GM19372 (cell line): ENCODE measurements at regions not wholly inside any gene's neighbourhood (a gene's known extent, or its start where the extent isn't known, plus 50 kb on each side); places are given as distances from the start of the nearest gene placed in this dataset.

ENCODE experiments used
- ATAC-seq: cut with Tn5 transposase; IDR thresholded peaks from one replicate; pipeline ENCODE4 v1.9.1; 2021; ENCODE audit warnings: mild to moderate bottlenecking, low read depth, moderate library complexity; ENCODE audit not compliant: unreplicated experiment

- no peak for ATAC-seq
Measured at GRCh38 chr3:110181226-110181625, 843.9 kb upstream of the DPPA4 start.

GRCh38 chr3:110184536-110184935, 847.2 kb upstream of the DPPA4 start:
- no peak for ATAC-seq

GRCh38 chr3:110193074-110193473, 855.7 kb upstream of the DPPA4 start:
- no peak for ATAC-seq

DNA sequence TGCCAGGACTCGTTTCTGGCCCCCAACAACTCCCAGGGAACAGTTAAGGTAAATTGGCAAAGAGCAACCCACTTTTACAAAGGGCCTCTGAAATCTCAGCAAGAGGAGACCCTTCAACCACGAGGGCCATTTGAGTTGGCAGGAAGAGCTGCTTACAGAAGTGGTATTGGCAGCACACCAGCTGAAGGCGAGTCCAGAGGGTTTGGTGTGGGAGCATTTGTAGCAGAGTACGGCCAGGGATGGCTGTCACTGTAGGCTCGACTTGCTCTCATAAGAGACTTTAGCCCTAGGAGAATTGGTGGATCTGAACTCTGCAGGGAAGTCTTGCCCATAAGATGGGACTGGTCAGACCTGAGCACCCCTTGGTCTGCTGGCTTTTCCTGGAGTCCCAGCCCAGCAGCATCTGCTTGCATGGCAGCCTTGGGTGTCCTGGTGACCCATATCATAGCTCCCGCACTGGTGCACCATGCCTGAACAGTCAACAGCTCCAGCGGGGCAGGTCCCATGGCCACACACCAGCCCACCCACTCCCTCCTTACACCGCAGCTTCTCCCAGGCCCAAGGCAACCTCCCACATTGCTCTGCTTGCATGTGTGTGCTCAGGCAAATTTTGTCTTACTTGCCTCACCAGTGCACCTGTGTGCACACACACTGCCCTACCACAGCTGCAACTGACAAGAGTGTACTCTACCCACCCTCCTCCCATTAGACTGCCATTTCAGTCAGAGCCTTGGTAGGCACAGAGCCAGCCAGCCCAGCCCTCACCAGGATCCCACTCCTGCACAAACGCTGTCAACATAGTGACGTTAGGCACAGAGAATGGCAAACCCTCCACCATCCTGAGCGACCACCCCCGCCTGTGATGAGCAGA, 861.6 kb upstream of the DPPA4 start:
- no peak for ATAC-seq

- ATAC-seq = no peak
Measured at GRCh38 chr3:110199588-110199943, 862.2 kb upstream of the DPPA4 start.

- no peak for ATAC-seq
Measured at GRCh38 chr3:110210086-110210660, 861.4 kb upstream of the NECTIN3 start.

DNA sequence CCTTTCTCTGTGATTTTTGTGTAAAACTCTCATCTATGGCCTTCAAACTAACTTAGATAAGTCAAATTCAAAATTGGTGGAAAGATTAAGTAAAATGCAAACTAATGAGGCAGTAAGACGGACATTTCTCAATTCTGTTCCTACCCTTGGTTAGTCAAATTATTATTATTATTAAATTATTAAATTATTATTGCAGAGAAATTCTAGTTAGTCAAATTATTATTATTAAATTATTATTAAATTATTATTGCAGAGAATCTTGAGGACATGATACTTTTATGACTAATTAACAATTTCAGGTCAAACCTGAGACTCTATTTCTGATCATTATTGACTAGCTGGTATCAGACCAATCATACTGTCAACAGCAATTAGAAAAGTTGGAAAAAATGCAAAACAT, 845.0 kb upstream of the NECTIN3 start:
- no peak for ATAC-seq

DNA sequence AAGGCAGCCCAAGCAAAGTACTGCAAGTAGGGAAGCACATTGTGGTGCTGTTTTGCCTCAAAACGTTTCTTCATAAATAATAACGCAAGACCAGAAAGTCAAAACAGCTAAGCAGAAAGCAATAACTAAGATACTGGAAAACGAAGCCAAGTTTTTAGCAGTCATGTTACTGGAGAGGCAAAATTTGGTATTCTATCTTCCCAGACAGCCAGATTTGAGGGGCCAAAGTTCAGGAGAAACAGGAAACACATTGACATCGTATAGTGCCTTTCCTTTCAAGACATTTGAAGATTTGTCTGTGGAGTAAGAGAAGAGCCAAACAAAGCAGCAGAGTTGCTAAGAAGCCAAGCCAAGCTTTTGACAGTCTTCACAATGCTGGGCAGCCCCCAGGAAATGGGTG, 843.6 kb upstream of the NECTIN3 start:
- no peak for ATAC-seq

DNA sequence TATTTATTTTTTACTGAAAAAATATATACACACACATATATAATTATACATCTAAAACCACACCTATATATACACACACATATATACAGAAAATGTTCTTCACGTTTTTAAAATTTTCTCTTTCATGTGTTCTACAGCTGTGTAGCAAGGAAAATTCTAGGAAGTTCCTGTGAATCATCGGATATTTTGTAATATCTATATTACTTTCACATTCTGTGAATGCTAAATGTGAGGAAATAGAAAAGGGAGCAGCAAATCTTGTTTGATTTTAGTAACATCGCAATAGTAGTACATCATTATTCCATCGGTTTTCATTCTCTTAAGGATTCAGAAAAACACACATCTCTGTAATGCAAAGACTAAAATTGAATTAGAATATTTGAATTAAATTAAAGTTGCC, 836.8 kb upstream of the NECTIN3 start:
- ATAC-seq = no peak

- no peak for ATAC-seq
Measured at GRCh38 chr3:110236976-110237610, 834.5 kb upstream of the NECTIN3 start.

- ATAC-seq = no peak
Measured at GRCh38 chr3:110243081-110243480, 828.5 kb upstream of the NECTIN3 start.

DNA sequence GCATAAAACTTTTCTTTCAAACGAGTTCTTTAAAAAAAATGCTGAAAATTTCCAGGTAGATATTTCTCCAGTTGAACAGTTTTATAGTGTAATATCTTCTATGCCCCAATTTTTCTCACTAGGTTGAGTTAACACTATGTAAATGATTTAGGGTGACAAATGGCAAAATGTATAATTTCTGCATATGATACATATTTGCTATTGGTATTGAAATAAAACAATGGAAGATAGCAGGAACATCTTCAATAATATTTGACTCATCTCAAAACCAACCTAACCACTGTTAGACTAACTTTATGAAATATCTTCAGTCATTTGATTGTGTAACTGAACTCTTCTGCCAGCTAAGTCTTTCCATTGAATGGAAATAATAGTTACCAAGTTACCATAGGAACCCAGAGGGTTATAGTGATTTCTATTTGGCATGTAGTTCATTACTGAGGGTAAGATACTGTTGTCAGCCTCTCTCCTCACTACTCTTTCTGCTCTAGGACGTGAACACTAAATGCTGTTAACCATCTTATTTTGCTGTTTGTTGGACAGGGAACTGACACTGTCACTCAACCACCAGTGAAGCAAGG, 824.7 kb upstream of the NECTIN3 start:
- ATAC-seq = no peak

- no peak for ATAC-seq
Measured at GRCh38 chr3:110248666-110249065, 823.0 kb upstream of the NECTIN3 start.

DNA sequence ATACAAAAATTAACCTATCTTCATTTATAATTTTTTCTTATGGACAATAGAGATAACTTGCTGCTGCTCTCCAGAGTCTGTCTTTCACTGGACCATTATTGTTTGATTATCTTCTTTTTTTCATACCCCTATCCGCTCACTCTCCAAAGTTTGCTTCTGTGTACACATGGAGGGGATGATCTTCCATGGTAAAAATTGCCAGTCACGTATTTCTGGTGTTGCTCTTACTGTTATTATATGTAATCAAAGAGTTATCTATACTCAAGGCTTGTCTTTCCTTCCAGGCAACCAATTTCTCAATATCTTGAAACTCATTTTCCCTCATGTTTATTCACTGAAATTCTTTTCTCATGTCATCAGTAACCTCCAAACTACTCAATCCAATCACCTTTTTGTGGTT, 817.8 kb upstream of the NECTIN3 start:
- ATAC-seq = no peak

- no peak for ATAC-seq
Measured at GRCh38 chr3:110254591-110254990, 817.0 kb upstream of the NECTIN3 start.

DNA sequence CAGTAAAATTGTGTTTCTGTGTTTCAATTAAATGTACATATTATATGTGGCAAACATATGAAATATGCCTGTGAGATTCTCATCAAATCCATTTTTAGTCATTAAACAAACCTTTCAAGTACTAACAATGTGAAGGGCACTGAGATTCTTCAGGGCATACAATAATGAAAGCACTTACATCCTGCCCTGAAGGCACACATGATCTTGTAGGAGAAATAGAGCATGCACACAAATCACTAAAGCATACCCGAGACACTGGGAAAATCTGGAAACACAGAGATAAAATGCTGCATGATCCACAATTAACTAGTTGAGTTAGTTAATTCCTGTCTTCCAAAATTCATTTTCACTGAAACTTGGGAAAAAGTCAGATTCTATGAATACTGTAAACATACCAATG, 810.5 kb upstream of the NECTIN3 start:
- ATAC-seq = no peak

- ATAC-seq = no peak
Measured at GRCh38 chr3:110262896-110263295, 808.7 kb upstream of the NECTIN3 start.

DNA sequence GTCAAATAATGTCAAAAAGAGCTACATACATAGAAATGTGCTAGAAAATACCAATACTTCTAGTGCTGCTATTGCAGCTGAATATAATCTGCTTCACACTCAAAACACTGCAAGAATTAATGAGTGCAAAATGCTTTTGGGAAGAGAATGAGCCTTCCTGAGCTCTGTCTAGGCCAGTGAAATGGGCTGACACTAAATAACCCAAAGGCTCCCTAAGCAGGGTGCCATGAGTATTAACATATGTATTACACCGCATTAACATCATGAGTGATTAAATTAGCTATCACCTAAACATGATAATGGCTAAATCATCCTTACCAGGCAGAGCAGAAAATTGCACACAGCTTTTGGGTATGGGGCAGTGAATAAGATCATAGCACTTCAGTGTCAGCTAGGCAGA, 806.3 kb upstream of the NECTIN3 start:
- no peak for ATAC-seq

DNA sequence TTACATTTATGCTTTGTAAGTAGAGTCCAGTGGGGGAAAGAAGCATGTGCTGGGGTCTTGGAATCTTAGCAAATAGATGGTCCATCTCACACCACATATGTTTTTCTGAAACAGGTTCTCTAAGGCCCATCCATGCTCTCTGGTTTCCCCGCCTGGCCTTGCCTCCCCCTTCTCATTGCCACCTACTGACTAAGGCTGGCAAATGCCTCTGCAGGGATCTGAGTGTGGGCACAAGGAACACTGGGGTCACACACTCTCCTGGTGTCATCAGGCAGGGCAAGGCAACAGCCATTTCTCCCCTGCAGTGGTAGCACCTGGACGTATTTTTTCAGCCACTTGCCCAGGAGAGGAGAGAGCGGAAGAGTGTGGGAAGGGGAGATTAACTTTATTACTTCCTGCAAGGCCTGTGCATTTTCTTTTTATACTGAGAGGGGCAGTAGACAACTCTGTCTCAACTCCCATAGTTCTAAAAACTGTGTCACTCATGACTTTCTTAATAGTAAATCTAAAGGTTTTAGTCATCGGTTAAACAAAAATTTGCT, 804.2 kb upstream of the NECTIN3 start:
- no peak for ATAC-seq

GRCh38 chr3:110272525-110272924, 799.1 kb upstream of the NECTIN3 start:
- ATAC-seq = no peak

- no peak for ATAC-seq
Measured at GRCh38 chr3:110291886-110292501, 779.6 kb upstream of the NECTIN3 start.
